Neutrophil (primary cell): ENCODE measurements at regions not wholly inside any gene's neighbourhood (a gene's known extent, or its start where the extent isn't known, plus 50 kb on each side); places are given as distances from the start of the nearest gene placed in this dataset.
"Not testable (repeated sequence)": the region's sequence is repeated elsewhere in the genome, so short reads cannot be mapped to it uniquely, and the experiment has no call there.

Source experiments
- H3K27ac ChIP-seq: fragments of 200-600 bp; sonication (generic); 2 replicates; pipeline ENCODE4 v1.5.1; 2016; ENCODE audit warnings: mild to moderate bottlenecking, moderate library complexity
- H3K27me3 ChIP-seq: fragments of 200-600 bp; sonication (generic); 2 replicates; pipeline ENCODE4 v1.6.0; 2016; ENCODE audit warnings: mild to moderate bottlenecking
- H3K36me3 ChIP-seq: fragments of 200-600 bp; sonication (generic); 2 replicates; pipeline ENCODE4 v1.5.1; 2017
- H3K4me1 ChIP-seq, 2 experiments: fragments of 200-600 bp in 1 of 2; sonication (generic) in 1 of 2; 1 replicate in 1 of 2; 2 replicates in 1 of 2; pipeline versions ENCODE4 v1.5.1 to v1.6.1; 2013 to 2016; ENCODE audit warnings: low read depth in 1 of 2, low read length in 1 of 2, mild to moderate bottlenecking in 1 of 2, moderate library complexity in 1 of 2; ENCODE audit not compliant: control insufficient read depth in 1 of 2, insufficient read depth in 1 of 2
- H3K4me3 ChIP-seq, 2 experiments: fragments of 200-600 bp in 1 of 2; sonication (generic) in 1 of 2; 1 replicate in 1 of 2; 2 replicates in 1 of 2; pipeline ENCODE4 v1.5.1; 2013 to 2016; ENCODE audit warnings: low read depth in 1 of 2, low read length in 1 of 2, mild to moderate bottlenecking in 1 of 2, moderate library complexity in 1 of 2
- H3K9me3 ChIP-seq: fragments of 200-600 bp; sonication (generic); 2 replicates; pipeline ENCODE4 v1.5.1; 2016
- CTCF ChIP-seq: fragments of 200-600 bp; sonication (generic); IDR thresholded peaks from 2 replicates; pipeline ENCODE4 v1.5.1; 2016; ENCODE audit warnings: antibody characterized with exemption

- no peak overlapping the region for H3K4me3 ChIP-seq
- H3K27ac ChIP-seq, result no peak overlapping the region
- no peaks in the 10 kb centered on the region for H3K9me3 ChIP-seq
- no peaks in the 10 kb centered on the region for H3K36me3 ChIP-seq
- no peaks in the 10 kb centered on the region for H3K27me3 ChIP-seq
- TF ChIP-seq CTCF, result no peak
- no peaks in the 10 kb centered on the region for H3K4me1 ChIP-seq
Measured at GRCh38 chr3:20456511-20456910, 270.5 kb upstream of the SGO1 start.

- Histone ChIP-seq H3K36me3 (no peaks in the 10 kb centered on the region), H3K9me3 (no peaks in the 10 kb centered on the region)
Measured at GRCh38 chr3:20451170-20451569, 265.2 kb upstream of the SGO1 start.

GRCh38 chr3:20450611-20451010 lies 264.6 kb upstream of the SGO1 start:
- Histone ChIP-seq H3K4me3 (no peak overlapping the region), H3K36me3 (no peaks in the 10 kb centered on the region), H3K27me3 (no peaks in the 10 kb centered on the region), H3K27ac (no peak overlapping the region), H3K9me3 (no peaks in the 10 kb centered on the region), H3K4me1 (no peaks in the 10 kb centered on the region)
- TF ChIP-seq CTCF, result no peak

More at GRCh38 chr3:20451170-20451569, 265.2 kb upstream of the SGO1 start:
- H3K27me3 ChIP-seq, result no peaks in the 10 kb centered on the region
- H3K4me3 ChIP-seq, result no peak overlapping the region
- no peaks in the 10 kb centered on the region for H3K4me1 ChIP-seq
- H3K27ac ChIP-seq, result no peak overlapping the region
- TF ChIP-seq CTCF, result no peak

GRCh38 chr3:20442846-20443245 lies 256.8 kb upstream of the SGO1 start:
- Histone ChIP-seq H3K4me1 (no peaks in the 10 kb centered on the region), H3K9me3 (no peaks in the 10 kb centered on the region), H3K4me3 (no peak overlapping the region), H3K36me3 (no peaks in the 10 kb centered on the region), H3K27me3 (no peaks in the 10 kb centered on the region), H3K27ac (no peak overlapping the region)
- no peak for TF ChIP-seq CTCF

- H3K4me1 ChIP-seq, H3K27ac ChIP-seq, H3K27me3 ChIP-seq, H3K9me3 ChIP-seq, H3K36me3 ChIP-seq, H3K4me3 ChIP-seq: not testable (repeated sequence)
Measured at GRCh38 chr3:20427268-20427667, 241.3 kb upstream of the SGO1 start.

- no peaks in the 10 kb centered on the region for H3K27me3 ChIP-seq
- H3K4me1 ChIP-seq, result no peaks in the 10 kb centered on the region
- no peak overlapping the region for H3K27ac ChIP-seq
- H3K4me3 ChIP-seq, result no peak overlapping the region
- H3K9me3 ChIP-seq, result no peaks in the 10 kb centered on the region
- no peak for TF ChIP-seq CTCF
- H3K36me3 ChIP-seq, result no peaks in the 10 kb centered on the region
Measured at GRCh38 chr3:20425138-20425537, 239.1 kb upstream of the SGO1 start.
